ENCODE measurements at regions not wholly inside any gene's neighbourhood (a gene's known extent, or its start where the extent isn't known, plus 50 kb on each side); places are given as distances from the start of the nearest gene placed in this dataset.

DNA sequence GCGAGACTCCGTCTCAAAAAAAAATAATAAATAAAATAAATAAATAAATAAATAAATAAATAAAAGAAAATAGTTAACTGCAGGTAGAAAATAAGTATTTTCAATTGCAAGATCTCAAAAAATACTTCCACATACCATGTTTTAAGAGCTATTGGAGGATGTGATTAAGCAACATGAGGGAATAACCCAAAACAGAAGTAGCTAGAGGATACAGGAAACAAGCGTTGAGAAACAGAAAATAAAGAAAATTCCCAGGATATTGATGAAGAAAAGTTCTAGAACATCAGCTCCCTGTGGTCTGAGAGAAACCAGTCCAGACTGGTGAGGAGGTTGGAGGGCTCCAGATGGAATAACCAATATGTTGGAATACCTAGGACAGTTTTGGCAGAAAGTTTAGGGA lies 57.3 kb upstream of the RND3 start:
- no peak for DNase-seq (ENCODE audit: low read depth)

DNA sequence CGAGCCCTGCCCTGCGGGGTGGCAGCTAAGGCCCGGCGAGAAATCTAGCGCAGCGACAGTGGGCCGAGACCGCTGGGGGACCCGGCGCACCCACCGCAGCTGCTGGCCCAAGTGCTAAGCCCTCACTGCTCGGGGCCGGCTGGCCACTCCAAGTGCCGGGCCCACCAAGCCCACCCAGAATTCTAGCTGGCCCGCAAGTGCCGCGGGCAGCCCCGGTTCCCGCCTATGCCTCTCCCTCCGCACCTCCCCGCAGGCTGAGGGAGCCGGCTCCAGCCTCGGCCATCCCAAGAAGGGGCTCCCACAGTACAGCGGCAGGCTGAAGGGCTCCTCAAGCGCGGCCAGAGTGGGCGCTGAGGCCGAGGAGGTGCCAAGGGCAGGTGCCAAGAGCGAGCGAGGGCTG lies 55.2 kb upstream of the RND3 start:
- no peak for DNase-seq (ENCODE audit: low read depth)

DNA sequence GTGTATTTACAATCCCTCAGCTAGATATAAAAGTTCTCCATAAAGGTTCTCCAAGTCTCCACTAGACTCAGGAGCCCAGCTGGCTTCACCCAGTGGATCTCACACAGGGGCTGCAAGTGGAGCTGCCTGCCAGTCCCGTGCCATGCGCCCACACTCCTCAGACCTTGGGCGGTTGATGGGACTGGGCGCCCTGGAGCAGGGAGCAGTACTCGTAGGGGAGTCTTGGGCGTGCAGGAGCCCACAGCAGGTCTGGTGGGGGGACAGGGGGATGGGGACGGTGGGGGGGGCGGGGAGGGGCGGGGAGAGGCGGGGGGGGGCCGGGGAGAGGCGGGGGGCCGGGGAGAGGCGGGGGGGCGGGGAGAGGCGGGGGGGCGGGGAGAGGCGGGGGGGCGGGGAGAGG lies 54.7 kb upstream of the RND3 start:
- DNase-seq (ENCODE audit: low read depth): no peak

- DNase-seq (ENCODE audit: low read depth): no peak
These were observed 51.3 kb upstream of the RND3 start for GRCh38 chr2:150538651-150539201.

Measured in Daoy (cell line).